ENCODE measurements at regions not wholly inside any gene's neighbourhood (a gene's known extent, or its start where the extent isn't known, plus 50 kb on each side); places are given as distances from the start of the nearest gene placed in this dataset.

DNA sequence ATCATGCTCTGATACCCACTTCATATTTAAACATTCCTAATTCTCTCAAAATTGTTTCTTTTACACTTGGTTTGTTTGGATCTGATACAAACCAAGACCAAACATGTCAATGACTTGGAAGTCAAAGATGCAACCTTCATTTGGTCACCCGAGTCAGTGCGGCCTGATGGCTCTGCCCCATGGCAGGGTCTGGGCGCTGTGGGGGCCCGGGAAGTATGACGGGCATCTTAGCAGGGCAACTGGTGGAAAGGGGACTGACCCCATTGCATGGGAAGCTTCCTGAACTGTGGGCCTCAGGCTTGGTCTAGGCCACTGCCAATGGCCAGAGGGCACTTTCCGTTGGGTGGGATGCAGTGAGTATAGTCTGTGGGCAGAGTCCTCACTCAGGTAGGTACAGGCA lies 178.0 kb downstream of the KATNIP start (continued):
- no peak for TF ChIP-seq TARDBP (IDR thresholded peaks at IDR 0.05)
- TF ChIP-seq NR1H2 (CRISPR knock-in tag; IDR thresholded peaks at IDR 0.05): no peak
- TF ChIP-seq ZNF668 (CRISPR knock-in tag; IDR thresholded peaks at IDR 0.05): no peak

DNA sequence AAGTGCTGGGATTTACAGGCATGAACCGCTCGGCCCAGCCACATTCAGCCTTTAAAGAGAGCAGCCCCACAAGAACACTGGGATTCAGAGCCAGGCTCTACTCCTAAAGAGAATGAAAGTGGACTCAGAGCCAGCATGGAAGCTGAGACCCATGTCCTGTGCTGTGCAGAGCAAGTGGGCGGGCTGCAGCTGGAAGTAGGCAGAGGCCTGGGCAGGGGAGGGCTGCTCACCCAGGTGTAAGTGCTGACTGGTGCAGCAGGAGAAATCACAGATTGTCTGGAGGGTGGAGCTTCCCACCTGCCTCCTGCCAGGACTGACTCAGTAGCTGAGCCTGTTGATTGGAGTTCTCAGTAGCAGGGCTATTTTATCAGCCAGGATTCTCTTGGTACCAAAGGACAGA lies 178.7 kb downstream of the KATNIP start:
- POLR2A ChIA-PET: interaction anchor here (0.6 to 1.0 kb wide), 2 partner anchors 12 to 346 kb away, joined by 3 read pairs; no protein-coding TSS in a partner anchor

More for the DNA sequence above, 178.7 kb downstream of the KATNIP start:
- no peak overlapping the region for H3K4me2 ChIP-seq (ENCODE audit: insufficient read depth, low read length)
- TF ChIP-seq FOS (IDR thresholded peaks at IDR 0.05; ENCODE audit: extremely low read depth, insufficient read length) (no peak), GATAD2A (IDR thresholded peaks at IDR 0.05) (no peak), PRMT5 (CRISPR knock-in tag; IDR thresholded peaks at IDR 0.05) (no peak), SMARCB1 (IDR thresholded peaks at IDR 0.05; ENCODE audit: insufficient read length, low read depth) (no peak), ZNF408 (CRISPR knock-in tag; IDR thresholded peaks at IDR 0.05; ENCODE audit: low read depth) (no peak), ZBTB1 (CRISPR knock-in tag; IDR thresholded peaks at IDR 0.05; ENCODE audit: borderline replicate concordance, low read depth) (no peak), TAL1 (IDR thresholded peaks at IDR 0.05) (no peak), STAT5A (IDR thresholded peaks at IDR 0.05; ENCODE audit: borderline replicate concordance, low read length) (no peak)
- TF ChIP-seq, protein P1, sequence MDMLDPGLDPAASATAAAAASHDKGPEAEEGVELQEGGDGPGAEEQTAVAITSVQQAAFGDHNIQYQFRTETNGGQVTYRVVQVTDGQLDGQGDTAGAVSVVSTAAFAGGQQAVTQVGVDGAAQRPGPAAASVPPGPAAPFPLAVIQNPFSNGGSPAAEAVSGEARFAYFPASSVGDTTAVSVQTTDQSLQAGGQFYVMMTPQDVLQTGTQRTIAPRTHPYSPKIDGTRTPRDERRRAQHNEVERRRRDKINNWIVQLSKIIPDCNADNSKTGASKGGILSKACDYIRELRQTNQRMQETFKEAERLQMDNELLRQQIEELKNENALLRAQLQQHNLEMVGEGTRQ (CRISPR knock-in tag; IDR thresholded peaks at IDR 0.05): no peak
- TF ChIP-seq, protein P2, sequence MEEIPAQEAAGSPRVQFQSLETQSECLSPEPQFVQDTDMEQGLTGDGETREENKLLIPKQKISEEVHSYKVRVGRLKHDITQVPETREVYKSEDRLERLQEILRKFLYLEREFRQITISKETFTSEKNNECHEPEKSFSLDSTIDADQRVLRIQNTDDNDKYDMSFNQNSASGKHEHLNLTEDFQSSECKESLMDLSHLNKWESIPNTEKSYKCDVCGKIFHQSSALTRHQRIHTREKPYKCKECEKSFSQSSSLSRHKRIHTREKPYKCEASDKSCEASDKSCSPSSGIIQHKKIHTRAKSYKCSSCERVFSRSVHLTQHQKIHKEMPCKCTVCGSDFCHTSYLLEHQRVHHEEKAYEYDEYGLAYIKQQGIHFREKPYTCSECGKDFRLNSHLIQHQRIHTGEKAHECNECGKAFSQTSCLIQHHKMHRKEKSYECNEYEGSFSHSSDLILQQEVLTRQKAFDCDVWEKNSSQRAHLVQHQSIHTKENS (CRISPR knock-in tag; IDR thresholded peaks at IDR 0.05): no peak
- no peaks in the 10 kb centered on the region for H3K79me2 ChIP-seq (ENCODE audit: control insufficient read depth, insufficient read depth, low read length)
- CTCF ChIA-PET (ENCODE audit: low intra/inter-chr PET ratio): no interaction called here
- ATAC-seq (no peak), FAIRE-seq (no peak), DNase-seq (ENCODE audit: extremely low read depth in 1 of 4, low spot score in 3 of 4) (no peak)
- no peaks in the 10 kb centered on the region for H3K9me1 ChIP-seq (ENCODE audit: control insufficient read depth, insufficient read depth, low read length)
- no peak overlapping the region for H3K9ac ChIP-seq (ENCODE audit: insufficient read depth in 1 of 2, low read depth in 2 of 2, low read length in 2 of 2)
- intact Hi-C loops (cut with micrococcal nuclease): no loop called here
- no peaks in the 10 kb centered on the region for H3K27me3 ChIP-seq (ENCODE audit: control insufficient read depth in 2 of 2, insufficient read depth in 2 of 2, low read length in 2 of 2)
- H3K9me3 ChIP-seq (replicated peaks; ENCODE audit: control insufficient read depth, insufficient read depth, low read depth, low read length): no peaks in the 10 kb centered on the region
- H4K20me1 ChIP-seq (replicated peaks; ENCODE audit: control insufficient read depth, insufficient read depth, low read length): no peaks in the 10 kb centered on the region
- H3K4me3 ChIP-seq: no peak overlapping the region
- in situ Hi-C loops (cut with MboI): no loop called here
- WGBS (ENCODE audit: insufficient coverage, low coverage, missing lambda C conversion rate): 75% methylated on average over 3 of the region's 3 CpGs
- BruUV-seq (replicated peaks): no TSS peak
- no peak overlapping the region for H2AFZ ChIP-seq (ENCODE audit: low read depth, low read length)
- no peaks in the 10 kb centered on the region for H3K4me1 ChIP-seq (replicated peaks in 1 of 2; ENCODE audit: control insufficient read depth in 2 of 2, insufficient read depth in 2 of 2, low read length in 2 of 2)
- H3K27ac ChIP-seq (ENCODE audit: extremely low read depth, low read depth, low read length): no peak overlapping the region
- no peaks in the 10 kb centered on the region for H3K36me3 ChIP-seq (ENCODE audit: control insufficient read depth, insufficient read depth, low read length)
